AG04449 (cell line): ENCODE measurements at regions not wholly inside any gene's neighbourhood (a gene's known extent, or its start where the extent isn't known, plus 50 kb on each side); places are given as distances from the start of the nearest gene placed in this dataset.

Source experiments
- CTCF ChIA-PET: fragments of 350-600 bp; formaldehyde crosslinking; extraction: SDS; loops from one replicate; lab custom pipeline; 2021; ENCODE audit warnings: antibody characterized with exemption; lab: Yijun Ruan, JAX
- POLR2A ChIA-PET: fragments of 400-600, 350-600 bp; formaldehyde crosslinking; extraction: SDS; loops from one replicate; lab custom pipeline; 2020; ENCODE audit warnings: antibody characterized with exemption, inconsistent platforms; lab: Yijun Ruan, JAX
- DNase-seq: peaks from one replicate; pipeline ENCODE4 v3.0.0-alpha.2; 2010; ENCODE audit warnings: low read depth, low spot score
- H3K4me3 ChIP-seq: 2 replicates; pipeline ENCODE4 v1.5.1; 2011; ENCODE audit warnings: low read depth, mild to moderate bottlenecking, control low read depth, low read length
- CTCF ChIP-seq: IDR thresholded peaks from one replicate; pipeline ENCODE4 v1.5.1; 2011; ENCODE audit warnings: mild to moderate bottlenecking, moderate library complexity, low read length, control low read depth, inconsistent platforms; ENCODE audit not compliant: insufficient read depth; ENCODE audit errors: missing control alignments

- H3K4me3 ChIP-seq = no peak overlapping the region
- POLR2A ChIA-PET = no interaction called here
- no peak for DNase-seq
- TF ChIP-seq CTCF = no peak
- CTCF ChIA-PET = no interaction called here
These were observed 380.0 kb upstream of the USP15 start for GRCh38 chr12:61880186-61880585.

- CTCF ChIA-PET = no interaction called here
These were observed 368.6 kb upstream of the USP15 start for GRCh38 chr12:61891632-61892031.

GRCh38 chr12:61894168-61894567 lies 366.0 kb upstream of the USP15 start:
- CTCF ChIA-PET = no interaction called here
- no peak overlapping the region for H3K4me3 ChIP-seq
- TF ChIP-seq CTCF = no peak
- POLR2A ChIA-PET = no interaction called here
- no peak for DNase-seq

More at GRCh38 chr12:61891632-61892031, 368.6 kb upstream of the USP15 start:
- DNase-seq = no peak
- TF ChIP-seq CTCF = no peak
- POLR2A ChIA-PET = no interaction called here
- H3K4me3 ChIP-seq = no peak overlapping the region

GRCh38 chr12:61896436-61896835 lies 363.8 kb upstream of the USP15 start:
- H3K4me3 ChIP-seq = no peak overlapping the region
- TF ChIP-seq CTCF = no peak
- POLR2A ChIA-PET = no interaction called here
- DNase-seq = no peak
- CTCF ChIA-PET = no interaction called here

- TF ChIP-seq CTCF = no peak
- H3K4me3 ChIP-seq = no peak overlapping the region
- no peak for DNase-seq
- ChIA-PET POLR2A (no interaction called here), CTCF (no interaction called here)
These were observed 357.8 kb upstream of the USP15 start for GRCh38 chr12:61902403-61902802.

- ChIA-PET POLR2A (no interaction called here), CTCF (no interaction called here)
- TF ChIP-seq CTCF = no peak
- no peak overlapping the region for H3K4me3 ChIP-seq
- no peak for DNase-seq
These were observed 349.1 kb upstream of the USP15 start for GRCh38 chr12:61911113-61911512.
